ENCODE measurements at regions not wholly inside any gene's neighbourhood (a gene's known extent, or its start where the extent isn't known, plus 50 kb on each side); places are given as distances from the start of the nearest gene placed in this dataset.

DNA sequence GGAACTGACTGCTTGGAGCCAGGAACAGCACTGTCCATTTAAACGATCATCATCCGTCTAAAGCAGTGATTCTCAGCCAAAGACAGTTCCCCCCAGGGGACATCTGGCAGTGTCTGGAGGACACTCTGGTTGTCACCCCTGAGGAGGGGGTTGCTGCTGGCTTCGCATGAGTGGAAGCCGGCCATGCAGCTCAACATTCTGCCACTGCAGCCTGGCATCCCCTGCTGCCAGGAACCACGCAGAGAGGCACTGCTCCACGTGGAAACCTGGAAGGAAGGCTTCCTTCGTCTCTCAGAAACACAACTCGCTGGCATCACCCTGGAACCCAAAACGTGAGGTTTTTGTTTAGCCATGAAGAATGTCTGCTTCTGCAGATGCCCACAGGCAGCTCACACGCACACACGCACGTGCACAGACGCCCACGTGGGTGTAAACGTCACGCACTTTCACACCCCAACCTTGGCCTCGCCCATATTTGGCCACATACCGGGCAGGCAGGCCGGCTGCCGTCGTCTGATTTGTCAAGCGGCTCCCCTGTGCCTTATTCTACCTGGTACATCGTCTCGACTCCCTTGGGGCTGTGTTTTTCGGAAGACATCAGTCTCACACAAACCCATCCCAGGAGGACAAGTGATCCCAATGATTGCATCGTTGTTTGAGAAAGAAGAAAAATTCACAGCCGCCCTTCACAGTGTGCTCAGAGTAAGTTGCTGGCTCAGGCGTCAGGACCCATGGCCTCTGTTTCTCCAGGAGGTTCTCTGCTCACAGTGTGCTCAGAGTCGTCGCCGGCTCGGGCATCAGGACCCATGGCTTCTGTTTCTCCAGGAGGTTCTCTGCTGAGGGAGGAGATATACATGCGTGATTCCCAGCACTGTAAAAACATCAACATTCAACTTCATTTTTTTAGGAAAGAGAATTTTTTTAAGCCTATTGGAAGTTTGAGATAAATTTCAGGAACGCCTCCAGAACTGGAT lies 127.2 kb upstream of the PPP2R2D start:
- H3K27me3 ChIP-seq (ENCODE audit: control insufficient read depth in 2 of 2, insufficient read depth in 2 of 2, low read length in 2 of 2), result no peaks in the 10 kb centered on the region
- no peak overlapping the region for H3K4me3 ChIP-seq (replicated peaks in 1 of 3; ENCODE audit: insufficient read depth in 1 of 3, low read depth in 1 of 3, low read length in 3 of 3)
- FAIRE-seq, result no peak
- H3K4me1 ChIP-seq (ENCODE audit: control insufficient read depth, extremely low read depth, insufficient read depth, low read length), result no peaks in the 10 kb centered on the region
- H3K4me2 ChIP-seq (ENCODE audit: insufficient read depth, low read length), result no peak overlapping the region
- H4K20me1 ChIP-seq (replicated peaks; ENCODE audit: control insufficient read depth, extremely low read depth, insufficient read depth, low read length), result no peaks in the 10 kb centered on the region
- TF ChIP-seq JUN (IDR thresholded peaks at IDR 0.05; ENCODE audit: borderline replicate concordance, insufficient read depth, insufficient read length, low read depth) (no peak), POLR2AphosphoS5 (IDR thresholded peaks at IDR 0.05; ENCODE audit: insufficient read depth, low read depth, low read length) (no peak), POLR2A (IDR thresholded peaks at IDR 0.05; ENCODE audit: low read depth, low read length) (no peak)
- TF ChIP-seq, protein P1, sequence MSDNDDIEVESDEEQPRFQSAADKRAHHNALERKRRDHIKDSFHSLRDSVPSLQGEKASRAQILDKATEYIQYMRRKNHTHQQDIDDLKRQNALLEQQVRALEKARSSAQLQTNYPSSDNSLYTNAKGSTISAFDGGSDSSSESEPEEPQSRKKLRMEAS (IDR thresholded peaks at IDR 0.05; ENCODE audit: insufficient read depth, insufficient read length), result no peak
- H3K27ac ChIP-seq (ENCODE audit: insufficient read depth, low read depth, low read length), result no peak overlapping the region
- CTCF ChIA-PET, result no interaction called here
- intact Hi-C loops (cut with micrococcal nuclease), result no loop called here
- no peaks in the 10 kb centered on the region for H3K79me2 ChIP-seq (ENCODE audit: control insufficient read depth, insufficient read depth, low read length)
- no TSS peak for BruUV-seq (replicated peaks)
- no peak for DNase-seq (ENCODE audit: low read depth, low spot score)
- H2AFZ ChIP-seq (ENCODE audit: low read depth, low read length), result no peak overlapping the region
- peaks cover 8% of the 10 kb centered on the region for H3K9me3 ChIP-seq (replicated peaks; ENCODE audit: control insufficient read depth, insufficient read depth, low read length)
- no peak overlapping the region for H3K9ac ChIP-seq (replicated peaks; ENCODE audit: extremely low read depth, insufficient read depth, low read length)
- dilution Hi-C loops (cut with MboI; ENCODE audit: extremely low pct_ligation_motif_present, low sequenced_read_pairs), result no loop called here
- no peaks in the 10 kb centered on the region for H3K36me3 ChIP-seq (ENCODE audit: control insufficient read depth in 2 of 2, extremely low read depth in 1 of 2, insufficient read depth in 2 of 2, low read length in 2 of 2)
- H3K9me1 ChIP-seq (replicated peaks; ENCODE audit: control insufficient read depth, extremely low read depth, insufficient read depth, low read length), result no peaks in the 10 kb centered on the region
- POLR2A ChIA-PET, result no interaction called here

DNA sequence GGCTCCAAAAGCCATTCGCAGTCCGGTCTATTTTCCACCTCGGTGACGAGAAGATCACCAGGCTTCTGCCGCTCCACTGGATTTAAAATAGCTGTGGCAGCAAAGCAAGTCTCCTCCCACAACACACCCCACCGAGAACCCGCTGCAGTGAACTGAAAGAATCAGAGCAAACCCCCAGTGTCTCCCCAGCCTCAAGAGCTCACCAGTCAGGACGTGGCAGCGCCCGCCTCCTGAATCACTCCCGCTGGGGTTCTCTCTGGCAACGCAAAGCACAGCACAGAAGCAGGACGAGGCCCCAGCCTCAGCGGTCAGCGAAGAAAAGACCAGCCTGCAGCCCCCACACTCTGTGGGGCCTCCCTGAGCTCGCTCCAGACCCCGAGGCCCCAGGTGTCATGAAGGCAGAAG lies 126.1 kb upstream of the PPP2R2D start:
- Histone ChIP-seq H3K27me3 (ENCODE audit: control insufficient read depth in 2 of 2, insufficient read depth in 2 of 2, low read length in 2 of 2) (no peaks in the 10 kb centered on the region), H3K4me3 (replicated peaks in 1 of 3; ENCODE audit: insufficient read depth in 1 of 3, low read depth in 1 of 3, low read length in 3 of 3) (no peak overlapping the region), H3K36me3 (ENCODE audit: control insufficient read depth in 2 of 2, extremely low read depth in 1 of 2, insufficient read depth in 2 of 2, low read length in 2 of 2) (no peaks in the 10 kb centered on the region), H3K9me1 (replicated peaks; ENCODE audit: control insufficient read depth, extremely low read depth, insufficient read depth, low read length) (no peaks in the 10 kb centered on the region), H3K4me2 (ENCODE audit: insufficient read depth, low read length) (no peak overlapping the region), H3K79me2 (ENCODE audit: control insufficient read depth, insufficient read depth, low read length) (no peaks in the 10 kb centered on the region), H4K20me1 (replicated peaks; ENCODE audit: control insufficient read depth, extremely low read depth, insufficient read depth, low read length) (no peaks in the 10 kb centered on the region), H3K4me1 (ENCODE audit: control insufficient read depth, extremely low read depth, insufficient read depth, low read length) (no peaks in the 10 kb centered on the region), H3K9ac (replicated peaks; ENCODE audit: extremely low read depth, insufficient read depth, low read length) (no peak overlapping the region), H3K27ac (ENCODE audit: insufficient read depth, low read depth, low read length) (no peak overlapping the region), H3K9me3 (replicated peaks; ENCODE audit: control insufficient read depth, insufficient read depth, low read length) (peaks cover 8% of the 10 kb centered on the region), H2AFZ (ENCODE audit: low read depth, low read length) (no peak overlapping the region)
- no peak for FAIRE-seq
- no peak for DNase-seq (ENCODE audit: low read depth, low spot score)
- CTCF ChIA-PET, result no interaction called here
- intact Hi-C loops (cut with micrococcal nuclease), result no loop called here
- dilution Hi-C loops (cut with MboI; ENCODE audit: extremely low pct_ligation_motif_present, low sequenced_read_pairs), result no loop called here
- BruUV-seq (replicated peaks), result no TSS peak
- no peak for TF ChIP-seq JUN (IDR thresholded peaks at IDR 0.05; ENCODE audit: borderline replicate concordance, insufficient read depth, insufficient read length, low read depth)
- no peak for TF ChIP-seq MYC (IDR thresholded peaks at IDR 0.05; ENCODE audit: low read depth, low read length)
- TF ChIP-seq GATA2 (IDR thresholded peaks at IDR 0.05; ENCODE audit: insufficient read depth, insufficient read length, low read depth, low read length), result no peak
- TF ChIP-seq POLR2A (IDR thresholded peaks at IDR 0.05; ENCODE audit: low read depth, low read length), result no peak
- TF ChIP-seq, protein P1 (IDR thresholded peaks at IDR 0.05; ENCODE audit: insufficient read depth, insufficient read length), result no peak
- no peak for TF ChIP-seq POLR2AphosphoS5 (IDR thresholded peaks at IDR 0.05; ENCODE audit: insufficient read depth, low read depth, low read length)
- no peak for TF ChIP-seq FOS (IDR thresholded peaks at IDR 0.05; ENCODE audit: borderline replicate concordance, insufficient read depth, low read length)
- no peak for TF ChIP-seq EZH2 (IDR thresholded peaks at IDR 0.05; ENCODE audit: borderline replicate concordance, low read depth, low read length, severe bottlenecking)
- TF ChIP-seq, protein P2, sequence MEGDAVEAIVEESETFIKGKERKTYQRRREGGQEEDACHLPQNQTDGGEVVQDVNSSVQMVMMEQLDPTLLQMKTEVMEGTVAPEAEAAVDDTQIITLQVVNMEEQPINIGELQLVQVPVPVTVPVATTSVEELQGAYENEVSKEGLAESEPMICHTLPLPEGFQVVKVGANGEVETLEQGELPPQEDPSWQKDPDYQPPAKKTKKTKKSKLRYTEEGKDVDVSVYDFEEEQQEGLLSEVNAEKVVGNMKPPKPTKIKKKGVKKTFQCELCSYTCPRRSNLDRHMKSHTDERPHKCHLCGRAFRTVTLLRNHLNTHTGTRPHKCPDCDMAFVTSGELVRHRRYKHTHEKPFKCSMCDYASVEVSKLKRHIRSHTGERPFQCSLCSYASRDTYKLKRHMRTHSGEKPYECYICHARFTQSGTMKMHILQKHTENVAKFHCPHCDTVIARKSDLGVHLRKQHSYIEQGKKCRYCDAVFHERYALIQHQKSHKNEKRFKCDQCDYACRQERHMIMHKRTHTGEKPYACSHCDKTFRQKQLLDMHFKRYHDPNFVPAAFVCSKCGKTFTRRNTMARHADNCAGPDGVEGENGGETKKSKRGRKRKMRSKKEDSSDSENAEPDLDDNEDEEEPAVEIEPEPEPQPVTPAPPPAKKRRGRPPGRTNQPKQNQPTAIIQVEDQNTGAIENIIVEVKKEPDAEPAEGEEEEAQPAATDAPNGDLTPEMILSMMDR (IDR thresholded peaks at IDR 0.05; ENCODE audit: extremely low read depth in 1 of 2, insufficient read depth in 1 of 2, low read depth in 1 of 2, low read length in 2 of 2), result no peak
- POLR2A ChIA-PET, result no interaction called here
